ENCODE measurements at regions not wholly inside any gene's neighbourhood (a gene's known extent, or its start where the extent isn't known, plus 50 kb on each side); places are given as distances from the start of the nearest gene placed in this dataset.

GRCh38 chr15:47541562-47541961 lies 175.7 kb upstream of the SEMA6D start:
- Mint-ChIP-seq H3K36me3 (ENCODE audit: insufficient read depth in 1 of 3, low read depth in 3 of 3) (no peaks in the 10 kb centered on the region; a peak in 1 of 7 replicates), H3K27ac (no peak overlapping the region), H3K4me1 (no peaks in the 10 kb centered on the region), H3K4me3 (no peak overlapping the region), H3K9me3 (no peaks in the 10 kb centered on the region; a peak in 2 of 5 replicates), H3K27me3 (ENCODE audit: low read depth) (no peaks in the 10 kb centered on the region)
- no peaks in the 10 kb centered on the region for H3K9me3 ChIP-seq (ENCODE audit: control insufficient read depth, low read depth, low read length)
- H3K18ac ChIP-seq (ENCODE audit: insufficient read length, low read depth, low read length), result no peak overlapping the region
- H4K8ac ChIP-seq (replicated peaks; ENCODE audit: insufficient read length, low read depth, low read length), result no peak overlapping the region
- no peaks in the 10 kb centered on the region for H3K27me3 ChIP-seq (ENCODE audit: insufficient read depth, low read length)
- H4K5ac ChIP-seq (ENCODE audit: insufficient read length, low read depth, low read length), result no peak overlapping the region
- no peak overlapping the region for H3K14ac ChIP-seq (ENCODE audit: insufficient read depth, low read length)
- no peak overlapping the region for H4K91ac ChIP-seq (ENCODE audit: insufficient read length, low read depth, low read length)
- DNase-seq, result no peak
- no peak overlapping the region for H3K56ac ChIP-seq (ENCODE audit: insufficient read length, low read depth, low read length)
- H2AK5ac ChIP-seq (ENCODE audit: insufficient read length, low read length), result no peak overlapping the region
- H3K4me1 ChIP-seq (ENCODE audit: insufficient read depth, low read length), result no peaks in the 10 kb centered on the region
- H3T11ph ChIP-seq (ENCODE audit: low read length), result no peak overlapping the region
- TF ChIP-seq CTCF (conservative IDR thresholded peaks at IDR 0.05), result no peak
- no peaks in the 10 kb centered on the region for H3K79me2 ChIP-seq (ENCODE audit: insufficient read depth, low read length)
- WGBS (ENCODE audit: extremely low coverage, insufficient read length, low lambda C conversion rate), result no CpG with 5 or more reads among the region's 2 CpGs
- H2AFZ ChIP-seq (ENCODE audit: low read length), result no peak overlapping the region
- H3K9ac ChIP-seq (ENCODE audit: extremely low read depth, insufficient read length, low read length), result no peak overlapping the region
- H2BK120ac ChIP-seq (ENCODE audit: low read depth, low read length, poor library complexity, severe bottlenecking), result no peak overlapping the region
- no peak overlapping the region for H2BK12ac ChIP-seq (ENCODE audit: insufficient read length, low read depth, low read length)
- H3K27ac ChIP-seq (ENCODE audit: insufficient read length, low read depth, low read length), result no peak overlapping the region
- no peak overlapping the region for H3K4ac ChIP-seq (ENCODE audit: low read depth, low read length)
- no peak overlapping the region for H3K23ac ChIP-seq (ENCODE audit: insufficient read length, low read depth, low read length)
- no peak overlapping the region for H3K4me2 ChIP-seq (ENCODE audit: insufficient read depth, insufficient read length, low read length)
- no peaks in the 10 kb centered on the region for H4K20me1 ChIP-seq (ENCODE audit: control insufficient read depth, insufficient read depth, insufficient read length)
- no peak overlapping the region for H2BK5ac ChIP-seq (ENCODE audit: insufficient read length, low read length)
- H2BK20ac ChIP-seq (ENCODE audit: low read depth, low read length, poor library complexity, severe bottlenecking), result no peak overlapping the region
- no peak overlapping the region for H2BK15ac ChIP-seq (ENCODE audit: low read depth, low read length)
- H3K79me1 ChIP-seq (ENCODE audit: insufficient read depth, low read depth, low read length, poor library complexity, severe bottlenecking), result no peaks in the 10 kb centered on the region
- H3K23me2 ChIP-seq (ENCODE audit: insufficient read length, low read depth, low read length, poor library complexity, severe bottlenecking), result no peaks in the 10 kb centered on the region

Data from H9 (cell line).